Small intestine (tissue), 7 donors: ENCODE measurements at regions not wholly inside any gene's neighbourhood (a gene's known extent, or its start where the extent isn't known, plus 50 kb on each side); places are given as distances from the start of the nearest gene placed in this dataset.
"Not testable (repeated sequence)": the region's sequence is repeated elsewhere in the genome, so short reads cannot be mapped to it uniquely, and the experiment has no call there.

Source experiments
- DNase-seq, 2 donors: peaks; one replicate each; pipeline versions ENCODE4 v3.0.0 to v3.0.0-alpha.2; 2013
- FAIRE-seq: peaks from 2 replicates; lab custom pipeline; 2012; peaks lifted over from hg19 to GRCh38; lab: Jason Lieb, UNC
- H3K27ac ChIP-seq, 3 donors: one replicate each; pipeline ENCODE4 v1.5.1; 2013; ENCODE audit warnings: low read length in 2 of 3, mild to moderate bottlenecking in 2 of 3, control low read depth in 1 of 3, inconsistent platforms in 1 of 3, low read depth in 1 of 3, moderate library complexity in 1 of 3
- H3K27me3 ChIP-seq, 3 donors: one replicate each; pipeline ENCODE4 v1.6.1; 2013; ENCODE audit warnings: low read length in 3 of 3, inconsistent platforms in 1 of 3; ENCODE audit not compliant: control insufficient read depth in 3 of 3, insufficient read depth in 3 of 3
- H3K36me3 ChIP-seq, 3 donors: one replicate each; pipeline ENCODE4 v1.6.1; 2013; ENCODE audit warnings: low read length in 3 of 3, inconsistent platforms in 1 of 3, low read depth in 1 of 3, mild to moderate bottlenecking in 1 of 3, moderate library complexity in 1 of 3; ENCODE audit not compliant: control insufficient read depth in 3 of 3, insufficient read depth in 2 of 3
- H3K4me1 ChIP-seq, 3 donors: one replicate each; pipeline ENCODE4 v1.6.1; 2013; ENCODE audit warnings: low read length in 2 of 3, inconsistent platforms in 1 of 3, low read depth in 1 of 3, mild to moderate bottlenecking in 1 of 3, moderate library complexity in 1 of 3; ENCODE audit not compliant: control insufficient read depth in 3 of 3, insufficient read depth in 2 of 3
- H3K4me3 ChIP-seq, 3 donors: one replicate each; pipeline ENCODE4 v1.5.1; 2013; ENCODE audit warnings: low read length in 3 of 3, control low read depth in 1 of 3, inconsistent platforms in 1 of 3, low read depth in 1 of 3, mild to moderate bottlenecking in 1 of 3, moderate library complexity in 1 of 3
- H3K9me3 ChIP-seq, 2 donors: one replicate each; pipeline ENCODE4 v1.6.1; 2013; ENCODE audit warnings: low read depth in 1 of 2, low read length in 1 of 2; ENCODE audit not compliant: control insufficient read depth in 2 of 2, insufficient read depth in 1 of 2
- WGBS, 3 donors: extraction: QIAGEN DNeasy Blood & Tissue Kit; methylation state at CpG; one replicate each; pipeline ENCODE4 v1.1.7; 2013; 5-methylcytosine and 5-hydroxymethylcytosine counted together
- donor health status: healthy with polysubstance abuse.
- donor health status: control.
- donor health status: control.
- donor health status: Bipolar disorder and iron deficiency.
- donor health status: healthy.

DNA sequence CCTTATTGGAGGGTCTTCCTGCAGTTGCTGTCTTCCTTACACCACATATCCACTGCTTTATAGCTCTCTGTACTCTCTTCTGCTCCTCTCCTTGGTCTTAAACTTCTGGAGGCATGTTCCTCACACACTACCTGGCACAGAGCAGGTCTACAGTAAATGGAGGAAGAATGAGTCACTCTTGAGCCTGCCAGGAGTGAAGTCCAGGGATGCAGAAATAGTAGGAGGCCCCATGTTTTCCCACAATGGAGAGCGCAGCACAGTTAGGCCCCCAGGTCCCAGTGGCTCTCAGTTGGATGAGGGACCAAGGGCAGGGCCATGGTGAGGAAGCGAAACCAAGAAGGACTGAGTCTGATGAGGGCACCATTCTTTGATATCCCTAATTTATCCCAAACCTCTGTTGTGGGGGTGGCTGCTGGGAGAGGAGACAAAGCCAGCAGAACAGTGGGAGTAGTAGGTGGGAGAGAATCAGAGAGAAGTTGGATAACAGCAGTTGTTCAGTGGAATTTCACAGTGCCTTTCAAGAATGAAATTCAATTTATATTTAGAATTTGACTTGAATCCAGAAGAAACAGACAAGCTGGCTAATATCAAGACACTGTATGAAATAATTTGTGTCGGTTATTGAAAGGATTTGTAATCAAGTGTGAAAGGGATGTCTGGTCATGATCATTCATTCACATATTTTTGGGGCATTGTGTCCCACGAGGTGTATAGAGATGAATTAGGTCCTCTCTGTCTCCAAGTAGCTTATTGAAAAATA lies 187.8 kb downstream of the HIPK3 start:
- Histone ChIP-seq H3K4me1 (no peaks in the 10 kb centered on the region), H3K9me3 (no peaks in the 10 kb centered on the region), H3K4me3 (no peak overlapping the region), H3K27me3 (no peaks in the 10 kb centered on the region), H3K27ac (no peak overlapping the region), H3K36me3 (no peaks in the 10 kb centered on the region)
- 75 to 88% (median 85%) methylated on average over 4 of the region's 4 CpGs for WGBS, 3 donors
- FAIRE-seq, result no peak
- DNase-seq, result no peak

GRCh38 chr11:33443684-33444083 lies 186.5 kb downstream of the HIPK3 start:
- Histone ChIP-seq H3K27me3 (no peaks in the 10 kb centered on the region), H3K9me3 (no peaks in the 10 kb centered on the region), H3K36me3 (no peaks in the 10 kb centered on the region), H3K4me1 (no peaks in the 10 kb centered on the region), H3K27ac (no peak overlapping the region), H3K4me3 (no peak overlapping the region)
- FAIRE-seq (no peak), DNase-seq (no peak)

DNA sequence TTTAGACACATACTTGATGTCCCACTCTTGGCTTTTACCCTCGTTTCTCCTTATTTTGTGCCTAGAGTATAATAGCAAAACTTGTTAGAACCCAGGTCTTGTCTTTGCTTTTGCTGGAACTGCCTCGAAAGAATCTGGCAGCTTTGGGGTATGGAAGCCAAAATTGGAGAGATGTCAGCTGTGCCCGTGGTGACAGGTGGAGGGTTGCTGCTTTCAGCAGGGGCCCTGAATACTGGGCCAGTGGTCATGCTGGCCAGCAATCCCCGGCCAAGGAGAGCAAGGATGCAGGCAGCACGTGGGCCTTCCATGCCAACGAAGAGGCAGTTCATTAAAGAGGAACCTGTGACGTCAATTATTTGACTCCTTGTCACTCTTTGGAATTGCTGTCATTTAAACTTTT lies 181.1 kb downstream of the HIPK3 start:
- Histone ChIP-seq H3K4me1 (no peaks in the 10 kb centered on the region), H3K27me3 (no peaks in the 10 kb centered on the region), H3K36me3 (no peaks in the 10 kb centered on the region), H3K27ac (no peak overlapping the region), H3K9me3 (peaks cover 0 to 3% of the 10 kb centered on the region in 2 donors), H3K4me3 (no peak overlapping the region)
- no peak for FAIRE-seq
- DNase-seq, result no peak
- 76 to 78% (median 77%) methylated on average over 7 of the region's 7 CpGs for WGBS, 3 donors

- WGBS, 3 donors, result 67 to 92% (median 82%) methylated on average over 1 of the region's 1 CpG
- H3K4me3 ChIP-seq, result no peak overlapping the region
Measured at GRCh38 chr11:33437529-33437928, 180.3 kb downstream of the HIPK3 start.

DNA sequence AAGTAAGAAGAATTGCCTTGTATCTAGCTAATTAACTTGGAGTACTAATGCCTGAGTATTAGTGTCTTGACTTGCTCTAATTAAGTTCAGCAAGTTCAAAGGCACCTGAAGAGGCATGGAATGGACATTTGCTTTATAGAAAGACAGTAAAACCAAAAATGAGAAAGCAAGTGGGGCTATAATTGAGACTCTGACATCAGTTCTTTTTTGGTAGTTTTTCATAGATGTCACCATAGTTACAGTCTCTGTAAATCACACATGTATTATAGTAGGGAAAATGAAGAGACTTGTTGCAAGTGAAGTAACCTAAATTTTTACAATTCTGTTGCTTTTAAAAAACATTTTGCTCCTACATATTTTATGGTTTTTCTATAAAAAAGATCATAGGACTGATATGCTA lies 178.0 kb downstream of the HIPK3 start:
- Histone ChIP-seq H3K4me3 (no peak overlapping the region), H3K36me3 (no peaks in the 10 kb centered on the region), H3K4me1 (no peaks in the 10 kb centered on the region), H3K9me3 (peaks cover 0 to 6% of the 10 kb centered on the region in 2 donors), H3K27ac (no peak overlapping the region), H3K27me3 (no peaks in the 10 kb centered on the region)
- FAIRE-seq (no peak), DNase-seq (no peak)

More at GRCh38 chr11:33437529-33437928, 180.3 kb downstream of the HIPK3 start:
- FAIRE-seq (no peak), DNase-seq (peak; percentile 4 to 20)
- H3K27ac ChIP-seq, result no peak overlapping the region
- H3K36me3 ChIP-seq, result no peaks in the 10 kb centered on the region
- H3K9me3 ChIP-seq, result peaks cover 0 to 3% of the 10 kb centered on the region in 2 donors
- H3K27me3 ChIP-seq, result no peaks in the 10 kb centered on the region
- no peaks in the 10 kb centered on the region for H3K4me1 ChIP-seq

DNA sequence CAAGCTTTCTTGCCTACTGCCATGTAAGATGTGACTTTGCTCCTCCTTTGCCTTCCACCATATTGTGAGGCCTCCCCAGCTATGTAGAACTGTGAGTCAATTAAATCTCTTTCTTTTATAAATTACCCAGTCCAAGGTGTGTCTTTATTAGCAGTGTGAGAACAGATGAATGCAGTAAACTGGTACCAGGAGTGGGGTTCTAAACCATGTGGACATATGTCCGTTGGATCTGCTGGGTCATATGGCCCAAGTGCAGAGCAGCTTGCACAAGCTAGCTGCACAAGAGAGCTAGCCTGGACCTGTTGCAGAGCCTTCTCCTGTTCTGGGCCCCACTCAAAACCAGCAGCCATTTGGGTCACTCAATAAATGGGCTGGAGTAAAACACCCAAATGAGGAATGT lies 177.1 kb downstream of the HIPK3 start:
- no peak overlapping the region for H3K27ac ChIP-seq
- no peaks in the 10 kb centered on the region for H3K36me3 ChIP-seq
- no peaks in the 10 kb centered on the region for H3K4me1 ChIP-seq
- 87 to 91% (median 89%) methylated on average over 1 of the region's 1 CpG for WGBS, 3 donors
- peaks cover 0 to 7% of the 10 kb centered on the region in 2 donors for H3K9me3 ChIP-seq
- FAIRE-seq (no peak), DNase-seq (no peak)
- no peak overlapping the region for H3K4me3 ChIP-seq
- no peaks in the 10 kb centered on the region for H3K27me3 ChIP-seq

DNA sequence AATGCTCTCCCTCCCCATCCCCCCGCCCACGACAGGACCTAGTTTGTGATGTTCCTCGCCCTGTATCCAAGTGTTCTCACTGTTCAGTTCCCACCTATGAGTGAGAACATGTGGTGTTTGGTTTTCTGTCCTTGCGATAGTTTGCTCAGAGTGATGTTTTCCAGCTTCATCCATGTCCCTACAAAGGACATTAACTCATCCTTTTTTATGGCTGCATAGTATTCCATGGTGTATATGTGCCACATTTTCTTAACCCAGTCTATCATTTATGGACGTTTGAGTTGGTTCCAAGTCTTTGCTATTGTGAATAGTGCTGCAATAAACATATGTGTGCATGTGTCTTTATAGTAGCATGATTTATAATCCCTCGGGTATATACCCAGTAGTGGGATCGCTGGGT lies 171.3 kb downstream of the HIPK3 start:
- FAIRE-seq, result not testable (repeated sequence)

GRCh38 chr11:33420959-33421566 lies 163.9 kb downstream of the HIPK3 start:
- DNase-seq (no peak), FAIRE-seq (no peak)
- Histone ChIP-seq H3K9me3 (peaks cover 0 to 5% of the 10 kb centered on the region in 2 donors), H3K27me3 (peaks cover 0 to 2% (median 0%) of the 10 kb centered on the region in 3 donors), H3K27ac (no peak overlapping the region), H3K4me3 (no peak overlapping the region), H3K4me1 (no peaks in the 10 kb centered on the region), H3K36me3 (no peaks in the 10 kb centered on the region)
- 86 to 95% (median 89%) methylated on average over 4 of the region's 4 CpGs for WGBS, 3 donors

More for the DNA sequence above, 171.3 kb downstream of the HIPK3 start:
- H3K4me1 ChIP-seq, H3K27ac ChIP-seq, H3K9me3 ChIP-seq, DNase-seq, H3K4me3 ChIP-seq, H3K36me3 ChIP-seq, H3K27me3 ChIP-seq: not testable (repeated sequence)
- WGBS, 3 donors, result 72 to 89% (median 84%) methylated on average over 7 of the region's 7 CpGs
